A549 (cell line): ENCODE measurements at regions not wholly inside any gene's neighbourhood (a gene's known extent, or its start where the extent isn't known, plus 50 kb on each side); places are given as distances from the start of the nearest gene placed in this dataset.

Source experiments
- ATAC-seq, 2 experiments: fragments of 200-7000 bp in 1 of 2; fragments of >200 bp in 1 of 2; cut with Nextera tagmentation in 1 of 2; cut with Tn5 transposase in 1 of 2; 3 replicates each; pipeline versions ENCODE4 v1.8.0 to v1.9.1; 2018 to 2020; ENCODE audit warnings: mild to moderate bottlenecking in 1 of 2, moderate library complexity in 1 of 2
- CTCF ChIA-PET: fragments of 300-600 bp; sonication (Branson Sonifier 250); formaldehyde crosslinking; extraction: SDS; loops from one replicate; lab custom pipeline; 2021; ENCODE audit warnings: antibody characterized with exemption, inconsistent platforms; lab: Yijun Ruan, JAX
- POLR2A ChIA-PET: fragments of 350-600 bp; formaldehyde crosslinking; extraction: SDS; loops from one replicate; lab custom pipeline; 2021; ENCODE audit warnings: antibody characterized with exemption, inconsistent platforms; lab: Yijun Ruan, JAX
- DNase-seq, 2 experiments: peaks; one replicate each; pipeline versions ENCODE4 v3.0.0 to v3.0.0-alpha.2; 2011 to 2016; ENCODE audit warnings: low read depth in 1 of 2, low spot score in 1 of 2
- FAIRE-seq: peaks from 2 replicates; lab custom pipeline; 2011; peaks lifted over from hg19 to GRCh38; lab: Jason Lieb, UNC
- H3K27ac ChIP-seq, 2 experiments: fragments of >200 bp; sonication (Bioruptor Twin); formaldehyde crosslinking; 3 replicates each; pipeline ENCODE4 v1.5.1; 2016 to 2017
- H3K4me1 ChIP-seq: fragments of >200 bp; sonication (Bioruptor Twin); formaldehyde crosslinking; 3 replicates; pipeline ENCODE4 v1.6.1; 2016
- H3K4me2 ChIP-seq: fragments of >200 bp; sonication (Bioruptor Twin); formaldehyde crosslinking; 3 replicates; pipeline ENCODE4 v1.6.1; 2016
- H3K4me3 ChIP-seq: fragments of >200 bp; sonication (Bioruptor Twin); formaldehyde crosslinking; 3 replicates; pipeline ENCODE4 v1.5.1; 2016
- H3K9me3 ChIP-seq: fragments of >200 bp; sonication (Bioruptor Twin); formaldehyde crosslinking; 3 replicates; pipeline ENCODE4 v1.6.1; 2016
- CBX8 ChIP-seq: fragments of 200-600 bp; sonication (generic); IDR thresholded peaks from 2 replicates; pipeline ENCODE4 v1.6.1; 2016
- CEBPB ChIP-seq, 2 experiments: fragments of >200 bp in 1 of 2; sonication (Bioruptor Twin) in 1 of 2; formaldehyde crosslinking in 1 of 2; IDR thresholded peaks; 2 replicates each; pipeline ENCODE4 v1.6.1; 2012 to 2016
- EHMT2 ChIP-seq: fragments of 200-600 bp; sonication (generic); IDR thresholded peaks from 2 replicates; pipeline ENCODE4 v1.6.1; 2016; ENCODE audit warnings: antibody characterized with exemption, low read depth, mild to moderate bottlenecking, moderate library complexity
- FOXS1 ChIP-seq: fragments of 250-450 bp; sonication (Bioruptor Pico); IDR thresholded peaks from 2 replicates; pipeline ENCODE4 v1.5.0; 2020; ENCODE audit warnings: mild to moderate bottlenecking, moderate library complexity
- HOXB5 ChIP-seq: fragments of 250-450 bp; sonication (Bioruptor Pico); IDR thresholded peaks from 2 replicates; pipeline ENCODE4 v1.5.0; 2020; ENCODE audit warnings: mild to moderate bottlenecking, moderate library complexity
- JUN ChIP-seq, 2 experiments: fragments of >200 bp; sonication (Bioruptor Twin); formaldehyde crosslinking; IDR thresholded peaks; 2 replicates in 1 of 2; 3 replicates in 1 of 2; pipeline ENCODE4 v1.6.1; 2016 to 2017
- KDM1A ChIP-seq: fragments of 200-600 bp; sonication (generic); IDR thresholded peaks from 2 replicates; pipeline ENCODE4 v1.6.1; 2016; ENCODE audit warnings: low read depth, mild to moderate bottlenecking
- MAFK ChIP-seq: fragments of 450-650 bp; IDR thresholded peaks from 2 replicates; pipeline ENCODE4 v1.6.1; 2014; ENCODE audit not compliant: partially characterized antibody
- MAZ ChIP-seq: fragments of 150-350 bp; IDR thresholded peaks from 2 replicates; pipeline ENCODE4 v1.6.1; 2014; ENCODE audit warnings: antibody characterized with exemption, low read depth, low read length, borderline replicate concordance
- NFE2L2 ChIP-seq: fragments of 150-350 bp; conservative IDR thresholded peaks from 2 replicates; pipeline ENCODE4 v1.6.1; 2014; ENCODE audit warnings: low read length
- NPAS2 ChIP-seq: fragments of 250-450 bp; sonication (Bioruptor Pico); IDR thresholded peaks from 2 replicates; pipeline ENCODE4 v1.8.0; 2022; ENCODE audit warnings: mild to moderate bottlenecking, moderate library complexity, borderline replicate concordance
- POLR2AphosphoS2 ChIP-seq: conservative IDR thresholded peaks from 2 replicates; pipeline ENCODE4 v1.6.1; 2012; ENCODE audit warnings: low read length, improper control_type of control experiment, inconsistent platforms
- RAD21 ChIP-seq, 2 experiments: fragments of >200 bp in 1 of 2; sonication (Bioruptor Twin) in 1 of 2; formaldehyde crosslinking in 1 of 2; IDR thresholded peaks in 1 of 2; conservative IDR thresholded peaks in 1 of 2; 2 replicates in 1 of 2; 3 replicates in 1 of 2; pipeline ENCODE4 v1.6.1; 2012 to 2018; ENCODE audit warnings: inconsistent platforms in 1 of 2
- RARB ChIP-seq: fragments of 250-450 bp; sonication (Bioruptor Pico); IDR thresholded peaks from 2 replicates; pipeline ENCODE4 v1.8.0; 2021; ENCODE audit warnings: mild to moderate bottlenecking, moderate library complexity
- RFX5 ChIP-seq: fragments of 450-650 bp; IDR thresholded peaks from 2 replicates; pipeline ENCODE4 v1.7.1; 2014; ENCODE audit warnings: antibody characterized with exemption, mild to moderate bottlenecking, moderate library complexity
- SREBF2 ChIP-seq: fragments of 450-650 bp; IDR thresholded peaks from 2 replicates; pipeline ENCODE4 v1.6.1; 2014; ENCODE audit warnings: mild to moderate bottlenecking, moderate library complexity
- ZFP36 ChIP-seq: fragments of 450-650 bp; IDR thresholded peaks from 2 replicates; pipeline ENCODE4 v1.6.1; 2014; ENCODE audit warnings: borderline replicate concordance; ENCODE audit not compliant: partially characterized antibody
- WGBS: methylation state at CpG from one replicate; pipeline ENCODE4 v1.1.6; 2017; ENCODE audit errors: missing lambda C conversion rate; 5-methylcytosine and 5-hydroxymethylcytosine counted together
- TF ChIP-seq, protein P1 (sequence below): IDR thresholded peaks from 2 replicates; pipeline ENCODE4 v1.6.1; 2012
- TF ChIP-seq, protein P2 (sequence below): fragments of >200 bp; sonication (Bioruptor Twin); formaldehyde crosslinking; IDR thresholded peaks from 2 replicates; pipeline ENCODE4 v1.6.1; 2016
- TF ChIP-seq, protein P3 (sequence below): fragments of 250-450 bp; sonication (Bioruptor Pico); IDR thresholded peaks from 2 replicates; pipeline ENCODE4 v1.5.0; 2021; ENCODE audit warnings: mild to moderate bottlenecking, moderate library complexity, borderline replicate concordance
- TF ChIP-seq, protein P4 (sequence below): fragments of 150-350 bp; IDR thresholded peaks from 2 replicates; pipeline ENCODE4 v1.6.1; 2014; ENCODE audit warnings: low read depth, mild to moderate bottlenecking, low read length

DNA sequence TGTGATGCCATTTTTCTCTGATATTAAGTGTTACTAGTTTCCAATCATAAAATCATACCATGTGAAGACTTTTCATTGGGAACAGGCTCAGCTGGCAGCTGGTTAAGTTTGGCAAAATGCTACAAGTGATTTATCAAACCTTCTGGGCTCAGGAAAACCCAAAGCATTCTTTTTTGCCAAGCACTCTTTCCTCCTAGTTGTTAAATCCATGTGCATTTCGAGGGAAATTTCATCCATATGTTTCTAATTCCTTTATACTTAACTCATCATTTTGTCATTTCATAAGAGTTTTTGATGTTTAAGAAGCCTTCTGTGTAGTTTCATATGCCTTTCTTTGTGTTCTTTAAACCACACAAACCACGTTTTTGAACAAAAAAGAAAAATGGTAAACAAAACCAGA, 217.6 kb upstream of the PDE10A start:
- no peak overlapping the region for H3K4me3 ChIP-seq
- H3K9me3 ChIP-seq, result peaks cover 9% of the 10 kb centered on the region; the same call in 2 of the 3 replicates
- H3K27ac ChIP-seq, result no peak overlapping the region
- DNase-seq (no peak), ATAC-seq (no peak), FAIRE-seq (no peak)
- H3K4me1 ChIP-seq, result peaks cover 12% of the 10 kb centered on the region; the same call in 2 of the 3 replicates
- 79% methylated on average over 2 of the region's 2 CpGs for WGBS
- ChIA-PET POLR2A (no interaction called here), CTCF (interaction anchor here (0.6 kb wide), 1 partner anchor 12 kb away, joined by 3 read pairs; no protein-coding TSS in a partner anchor)
- H3K4me2 ChIP-seq, result no peak overlapping the region
- TF ChIP-seq EHMT2 (no peak), MAZ (no peak), KDM1A (no peak), CEBPB (IDR thresholded peaks at IDR 0.05) (no peak), JUN (IDR thresholded peaks at IDR 0.05) (no peak), RARB (no peak), NFE2L2 (no peak), FOXS1 (CRISPR knock-in tag) (no peak), MAFK (no peak), NPAS2 (CRISPR knock-in tag) (no peak), RFX5 (no peak), HOXB5 (CRISPR knock-in tag) (no peak), ZFP36 (no peak), POLR2AphosphoS2 (no peak)
- TF ChIP-seq, protein P1, sequence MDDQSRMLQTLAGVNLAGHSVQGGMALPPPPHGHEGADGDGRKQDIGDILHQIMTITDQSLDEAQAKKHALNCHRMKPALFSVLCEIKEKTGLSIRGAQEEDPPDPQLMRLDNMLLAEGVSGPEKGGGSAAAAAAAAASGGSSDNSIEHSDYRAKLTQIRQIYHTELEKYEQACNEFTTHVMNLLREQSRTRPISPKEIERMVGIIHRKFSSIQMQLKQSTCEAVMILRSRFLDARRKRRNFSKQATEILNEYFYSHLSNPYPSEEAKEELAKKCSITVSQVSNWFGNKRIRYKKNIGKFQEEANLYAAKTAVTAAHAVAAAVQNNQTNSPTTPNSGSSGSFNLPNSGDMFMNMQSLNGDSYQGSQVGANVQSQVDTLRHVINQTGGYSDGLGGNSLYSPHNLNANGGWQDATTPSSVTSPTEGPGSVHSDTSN, result no peak
- TF ChIP-seq, protein P2, sequence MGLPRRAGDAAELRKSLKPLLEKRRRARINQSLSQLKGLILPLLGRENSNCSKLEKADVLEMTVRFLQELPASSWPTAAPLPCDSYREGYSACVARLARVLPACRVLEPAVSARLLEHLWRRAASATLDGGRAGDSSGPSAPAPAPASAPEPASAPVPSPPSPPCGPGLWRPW, result no peak
- TF ChIP-seq, protein P3, sequence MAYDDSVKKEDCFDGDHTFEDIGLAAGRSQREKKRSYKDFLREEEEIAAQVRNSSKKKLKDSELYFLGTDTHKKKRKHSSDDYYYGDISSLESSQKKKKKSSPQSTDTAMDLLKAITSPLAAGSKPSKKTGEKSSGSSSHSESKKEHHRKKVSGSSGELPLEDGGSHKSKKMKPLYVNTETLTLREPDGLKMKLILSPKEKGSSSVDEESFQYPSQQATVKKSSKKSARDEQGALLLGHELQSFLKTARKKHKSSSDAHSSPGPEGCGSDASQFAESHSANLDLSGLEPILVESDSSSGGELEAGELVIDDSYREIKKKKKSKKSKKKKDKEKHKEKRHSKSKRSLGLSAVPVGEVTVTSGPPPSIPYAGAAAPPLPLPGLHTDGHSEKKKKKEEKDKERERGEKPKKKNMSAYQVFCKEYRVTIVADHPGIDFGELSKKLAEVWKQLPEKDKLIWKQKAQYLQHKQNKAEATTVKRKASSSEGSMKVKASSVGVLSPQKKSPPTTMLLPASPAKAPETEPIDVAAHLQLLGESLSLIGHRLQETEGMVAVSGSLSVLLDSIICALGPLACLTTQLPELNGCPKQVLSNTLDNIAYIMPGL (CRISPR knock-in tag), result no peak
- TF ChIP-seq, protein P4, sequence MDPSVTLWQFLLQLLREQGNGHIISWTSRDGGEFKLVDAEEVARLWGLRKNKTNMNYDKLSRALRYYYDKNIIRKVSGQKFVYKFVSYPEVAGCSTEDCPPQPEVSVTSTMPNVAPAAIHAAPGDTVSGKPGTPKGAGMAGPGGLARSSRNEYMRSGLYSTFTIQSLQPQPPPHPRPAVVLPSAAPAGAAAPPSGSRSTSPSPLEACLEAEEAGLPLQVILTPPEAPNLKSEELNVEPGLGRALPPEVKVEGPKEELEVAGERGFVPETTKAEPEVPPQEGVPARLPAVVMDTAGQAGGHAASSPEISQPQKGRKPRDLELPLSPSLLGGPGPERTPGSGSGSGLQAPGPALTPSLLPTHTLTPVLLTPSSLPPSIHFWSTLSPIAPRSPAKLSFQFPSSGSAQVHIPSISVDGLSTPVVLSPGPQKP, result no peak
- TF ChIP-seq, all 56 proteins: peak for 0

DNA sequence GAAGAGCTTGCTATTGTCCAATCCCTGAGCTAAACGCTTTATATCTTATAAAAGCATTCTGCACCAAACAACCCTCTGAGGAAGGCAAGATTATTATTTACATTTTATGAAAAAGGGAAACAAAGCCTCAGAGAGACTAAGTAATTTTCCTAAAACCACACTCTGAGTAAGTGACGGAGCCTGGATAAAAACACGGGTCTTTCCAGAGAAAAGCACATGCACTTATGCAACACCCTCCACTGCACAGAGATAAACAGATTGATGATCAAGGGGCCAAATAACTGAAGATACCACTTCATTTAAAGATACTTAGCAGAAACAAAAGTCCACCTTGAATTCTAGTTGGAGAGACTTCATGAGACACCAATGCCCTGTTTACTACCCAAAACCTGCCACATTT, 214.7 kb upstream of the PDE10A start:
- H3K4me2 ChIP-seq, result no peak overlapping the region
- peaks cover 9% of the 10 kb centered on the region; the same call in 2 of the 3 replicates for H3K9me3 ChIP-seq
- H3K27ac ChIP-seq, result no peak overlapping the region
- no peaks in the 10 kb centered on the region for H3K4me1 ChIP-seq
- no peak for ATAC-seq
- no peak for DNase-seq
- ChIA-PET CTCF (interaction anchor here (1.9 kb wide), 1 partner anchor 228 kb away, joined by 7 read pairs; no protein-coding TSS in a partner anchor), POLR2A (no interaction called here)
- no peak overlapping the region for H3K4me3 ChIP-seq
- TF ChIP-seq CBX8, result no peak
- no peak for TF ChIP-seq SREBF2
- no peak for TF ChIP-seq RAD21 (conservative IDR thresholded peaks at IDR 0.05 in 1 of 2, IDR thresholded peaks at IDR 0.05 in 1 of 2)
- no peak for TF ChIP-seq KDM1A
- TF ChIP-seq, all 56 proteins: peak for 0
- 87% methylated on average over 3 of the region's 3 CpGs for WGBS
- no peak for FAIRE-seq
